Stomach (tissue), 8 donors: ENCODE measurements at regions not wholly inside any gene's neighbourhood (a gene's known extent, or its start where the extent isn't known, plus 50 kb on each side); places are given as distances from the start of the nearest gene placed in this dataset.

Experiments
- DNase-seq, 2 donors: peaks; one replicate each; pipeline versions ENCODE4 v3.0.0 to v3.0.0-alpha.2; 2013 to 2019
- H3K27ac ChIP-seq, 5 donors: fragments of 200-600 bp in 4 of 5; sonication (generic) in 4 of 5; one replicate each; pipeline ENCODE4 v1.5.1; 2013 to 2019; ENCODE audit warnings: mild to moderate bottlenecking in 1 of 5, moderate library complexity in 1 of 5
- H3K27me3 ChIP-seq, 3 donors: fragments of 200-600 bp; sonication (generic); one replicate each; pipeline ENCODE4 v1.5.1; 2017 to 2019; ENCODE audit warnings: mixed run types in 1 of 3
- H3K36me3 ChIP-seq, 4 donors: fragments of 200-600 bp; sonication (generic); 1 replicate in 3 of 4; 2 replicates in 1 of 4; pipeline ENCODE4 v1.5.1; 2016 to 2019
- H3K4me1 ChIP-seq, 4 donors: fragments of 200-600 bp; sonication (generic); one replicate each; pipeline ENCODE4 v1.5.1; 2016 to 2019
- H3K4me3 ChIP-seq, 4 donors: fragments of 200-600 bp; sonication (generic) in 3 of 4; one replicate each; pipeline ENCODE4 v1.5.1; 2016 to 2019; ENCODE audit warnings: mild to moderate bottlenecking in 1 of 4
- H3K9me3 ChIP-seq, 4 donors: fragments of 200-600 bp; sonication (generic); one replicate each; pipeline ENCODE4 v1.5.1; 2016 to 2019
- CTCF ChIP-seq, 7 experiments: fragments of 450-650 bp in 4 of 7; fragments of 200-600 bp in 3 of 7; sonication (generic) in 3 of 7; IDR thresholded peaks; one replicate each; pipeline ENCODE4 v1.5.1; 2016 to 2019; ENCODE audit warnings: antibody characterized with exemption in 7 of 7, control low read depth in 2 of 7, mild to moderate bottlenecking in 1 of 7
- EP300 ChIP-seq: sonication (generic); formaldehyde crosslinking; IDR thresholded peaks from one replicate; pipeline ENCODE4 v1.6.1; 2017; ENCODE audit warnings: antibody characterized with exemption
- POLR2A ChIP-seq, 4 donors: fragments of 450-650 bp; IDR thresholded peaks; one replicate each; pipeline ENCODE4 v1.6.1; 2016; ENCODE audit warnings: antibody characterized with exemption in 4 of 4, control low read depth in 2 of 4, mild to moderate bottlenecking in 1 of 4, moderate library complexity in 1 of 4
- POLR2AphosphoS5 ChIP-seq, 3 donors: sonication (generic); formaldehyde crosslinking; IDR thresholded peaks; one replicate each; pipeline ENCODE4 v1.6.1; 2016; ENCODE audit warnings: antibody characterized with exemption in 3 of 3
- WGBS, 5 donors: extraction: QIAGEN DNeasy Blood & Tissue Kit in 3 of 5; methylation state at CpG; one replicate each; pipeline versions ENCODE4 v1.1.5 to v1.1.7; 2013 to 2018; 5-methylcytosine and 5-hydroxymethylcytosine counted together
- intact Hi-C: fragments of 100-400 bp; cut with DNase I; formaldehyde crosslinking; loops from one replicate; pipeline ENCODE4 v1.15.1; 2023; ENCODE audit warnings: low total_unique reads
- donor health status: healthy with polysubstance abuse.
- donor health status: Bipolar disorder and iron deficiency.
- donor health status: healthy.

- 81 to 93% (median 83%) methylated on average over 2 of the region's 2 CpGs for WGBS, 5 donors
- no peak overlapping the region for H3K4me3 ChIP-seq
- no peaks in the 10 kb centered on the region for H3K9me3 ChIP-seq
- H3K27ac ChIP-seq = no peak overlapping the region
- DNase-seq = peak in 1 of 2 donors; percentile 30
- no peaks in the 10 kb centered on the region for H3K36me3 ChIP-seq
- H3K27me3 ChIP-seq = no peaks in the 10 kb centered on the region
- peaks cover 0 to 7% (median 0%) of the 10 kb centered on the region in 4 donors for H3K4me1 ChIP-seq
- TF ChIP-seq CTCF (IDR thresholded peaks at IDR 0.05) (no peak), POLR2A (IDR thresholded peaks at IDR 0.05) (no peak), POLR2AphosphoS5 (IDR thresholded peaks at IDR 0.05) (no peak), EP300 (no peak)
- intact Hi-C loops = no loop called here
Observed at GRCh38 chr3:28947751-28948150, 333.1 kb upstream of the RBMS3 start.

GRCh38 chr3:28948685-28949084 lies 332.2 kb upstream of the RBMS3 start:
- Histone ChIP-seq H3K9me3 (no peaks in the 10 kb centered on the region), H3K4me3 (no peak overlapping the region), H3K36me3 (no peaks in the 10 kb centered on the region), H3K4me1 (no peaks in the 10 kb centered on the region), H3K27me3 (no peaks in the 10 kb centered on the region), H3K27ac (no peak overlapping the region)
- DNase-seq = no peak
- TF ChIP-seq POLR2AphosphoS5 (IDR thresholded peaks at IDR 0.05) (no peak), EP300 (no peak), POLR2A (IDR thresholded peaks at IDR 0.05) (no peak), CTCF (IDR thresholded peaks at IDR 0.05) (no peak)
- intact Hi-C loops = no loop called here

- Histone ChIP-seq H3K27me3 (no peaks in the 10 kb centered on the region), H3K4me3 (no peak overlapping the region), H3K4me1 (no peaks in the 10 kb centered on the region), H3K9me3 (no peaks in the 10 kb centered on the region), H3K27ac (no peak overlapping the region), H3K36me3 (no peaks in the 10 kb centered on the region)
- no peak for DNase-seq
- intact Hi-C loops = no loop called here
- 93 to 98% (median 97%) methylated on average over 1 of the region's 1 CpG for WGBS, 5 donors
- TF ChIP-seq EP300 = no peak
Observed at GRCh38 chr3:28949580-28949979, 331.3 kb upstream of the RBMS3 start.

- no peaks in the 10 kb centered on the region for H3K4me1 ChIP-seq
- intact Hi-C loops = no loop called here
- no peaks in the 10 kb centered on the region for H3K9me3 ChIP-seq
- H3K36me3 ChIP-seq = no peaks in the 10 kb centered on the region
- no peak for TF ChIP-seq POLR2A (IDR thresholded peaks at IDR 0.05)
- TF ChIP-seq EP300 = no peak
- TF ChIP-seq POLR2AphosphoS5 (IDR thresholded peaks at IDR 0.05) = no peak
- no peak for TF ChIP-seq CTCF (IDR thresholded peaks at IDR 0.05)
- no peaks in the 10 kb centered on the region for H3K27me3 ChIP-seq
- DNase-seq = no peak
- no peak overlapping the region for H3K27ac ChIP-seq
- H3K4me3 ChIP-seq = no peak overlapping the region
Observed at GRCh38 chr3:28950614-28951013, 330.3 kb upstream of the RBMS3 start.

- no peak overlapping the region for H3K27ac ChIP-seq
- 58 to 69% (median 64%) methylated on average over 4 of the region's 4 CpGs for WGBS, 5 donors
- H3K36me3 ChIP-seq = no peaks in the 10 kb centered on the region
- no peak overlapping the region for H3K4me3 ChIP-seq
- no peaks in the 10 kb centered on the region for H3K9me3 ChIP-seq
- H3K27me3 ChIP-seq = no peaks in the 10 kb centered on the region
- intact Hi-C loops = no loop called here
- DNase-seq = no peak
- no peaks in the 10 kb centered on the region for H3K4me1 ChIP-seq
- TF ChIP-seq EP300 = no peak
- TF ChIP-seq CTCF (IDR thresholded peaks at IDR 0.05) = no peak
- TF ChIP-seq POLR2A (IDR thresholded peaks at IDR 0.05) = no peak
- TF ChIP-seq POLR2AphosphoS5 (IDR thresholded peaks at IDR 0.05) = no peak
Observed at GRCh38 chr3:28951772-28952556, 328.9 kb upstream of the RBMS3 start.
